H1 (cell line): ENCODE measurements at regions not wholly inside any gene's neighbourhood (a gene's known extent, or its start where the extent isn't known, plus 50 kb on each side); places are given as distances from the start of the nearest gene placed in this dataset.
"Not testable (repeated sequence)": the region's sequence is repeated elsewhere in the genome, so short reads cannot be mapped to it uniquely, and the experiment has no call there.

ENCODE experiments used
- ASH2L ChIP-seq: fragments of 200-600, 300-600 bp; sonication (generic); IDR thresholded peaks from one replicate; pipeline ENCODE4 v1.7.1; 2017; ENCODE audit warnings: low read length
- BRCA1 ChIP-seq: IDR thresholded peaks from 2 replicates; pipeline ENCODE4 v1.6.1; 2012; ENCODE audit warnings: low read depth, low read length, improper control_type of control experiment
- CTCF ChIP-seq, 3 experiments: IDR thresholded peaks; 1 replicate in 2 of 3; 2 replicates in 1 of 3; pipeline versions ENCODE4 v1.5.1 to v1.6.1; 2011; ENCODE audit warnings: low read length in 3 of 3, mild to moderate bottlenecking in 3 of 3, inconsistent platforms in 2 of 3, low read depth in 1 of 3, moderate library complexity in 1 of 3; ENCODE audit not compliant: insufficient read depth in 1 of 3; ENCODE audit errors: control extremely low read depth in 1 of 3
- EZH2 ChIP-seq: fragments of 200-600 bp; sonication (generic); IDR thresholded peaks from 2 replicates; pipeline ENCODE4 v1.7.1; 2012; ENCODE audit warnings: low read depth, mild to moderate bottlenecking, moderate library complexity, low read length, inconsistent platforms; ENCODE audit not compliant: severe bottlenecking
- RAD21 ChIP-seq, 2 experiments: IDR thresholded peaks in 1 of 2; conservative IDR thresholded peaks in 1 of 2; 2 replicates each; pipeline ENCODE4 v1.6.1; 2011; ENCODE audit warnings: low read depth in 2 of 2, low read length in 2 of 2, improper control_type of control experiment in 1 of 2, inconsistent platforms in 1 of 2, mild to moderate bottlenecking in 1 of 2, moderate library complexity in 1 of 2
- RXRA ChIP-seq: IDR thresholded peaks from 2 replicates; pipeline ENCODE4 v1.6.1; 2011; ENCODE audit warnings: low read depth, mild to moderate bottlenecking, low read length, moderate library complexity; ENCODE audit not compliant: insufficient read depth
- SP1 ChIP-seq: IDR thresholded peaks from 2 replicates; pipeline ENCODE4 v1.6.1; 2011; ENCODE audit warnings: low read depth, low read length
- SP2 ChIP-seq: IDR thresholded peaks from 2 replicates; pipeline ENCODE4 v1.6.1; 2012; ENCODE audit warnings: mild to moderate bottlenecking, low read length, inconsistent platforms

GRCh38 chr1:145541246-145541645 lies 66.5 kb upstream of the GPR89A start:
- not testable (repeated sequence) for TF ChIP-seq CTCF (IDR thresholded peaks at IDR 0.05; ENCODE audit: control extremely low read depth in 1 of 3, insufficient read depth in 1 of 3, low read depth in 1 of 3, low read length in 3 of 3); RAD21 (IDR thresholded peaks at IDR 0.05 in 1 of 2, conservative IDR thresholded peaks at IDR 0.05 in 1 of 2; ENCODE audit: low read depth in 2 of 2, low read length in 2 of 2); SP1; ASH2L; EZH2; RXRA; BRCA1; SP2
